ENCODE measurements at regions not wholly inside any gene's neighbourhood (a gene's known extent, or its start where the extent isn't known, plus 50 kb on each side); places are given as distances from the start of the nearest gene placed in this dataset.

GRCh38 chr18:78323453-78324197 is 656.0 kb upstream of the SALL3 start:
- no peaks in the 10 kb centered on the region for H3K9me3 ChIP-seq (ENCODE audit: control insufficient read depth, low read length, poor library complexity, severe bottlenecking)
- no peak overlapping the region for H3K4me3 Mint-ChIP-seq
- H3K4me1 Mint-ChIP-seq: no peaks in the 10 kb centered on the region
- H3K27ac Mint-ChIP-seq: no peak overlapping the region
- H3K27me3 Mint-ChIP-seq: no peaks in the 10 kb centered on the region
- H3K36me3 Mint-ChIP-seq (ENCODE audit: low read depth): no peaks in the 10 kb centered on the region
- no peak for ATAC-seq
- no peak for DNase-seq

GRCh38 chr18:78327643-78328042 is 652.0 kb upstream of the SALL3 start:
- Mint-ChIP-seq H3K36me3 (ENCODE audit: low read depth) (no peaks in the 10 kb centered on the region), H3K27ac (no peak overlapping the region), H3K4me3 (no peak overlapping the region), H3K27me3 (peaks cover 5% of the 10 kb centered on the region), H3K4me1 (no peaks in the 10 kb centered on the region)
- DNase-seq: no peak
- H3K9me3 ChIP-seq (ENCODE audit: control insufficient read depth, low read length, poor library complexity, severe bottlenecking): no peaks in the 10 kb centered on the region
- no peak for ATAC-seq

GRCh38 chr18:78330766-78331165 is 648.9 kb upstream of the SALL3 start:
- DNase-seq (no peak), ATAC-seq (no peak)
- Mint-ChIP-seq H3K4me3 (no peak overlapping the region), H3K36me3 (ENCODE audit: low read depth) (no peaks in the 10 kb centered on the region), H3K4me1 (no peaks in the 10 kb centered on the region), H3K27ac (no peak overlapping the region), H3K27me3 (peaks cover 5% of the 10 kb centered on the region)
- H3K9me3 ChIP-seq (ENCODE audit: control insufficient read depth, low read length, poor library complexity, severe bottlenecking): no peaks in the 10 kb centered on the region

GRCh38 chr18:78352910-78353309 is 626.7 kb upstream of the SALL3 start:
- H3K4me1 Mint-ChIP-seq: no peaks in the 10 kb centered on the region

GRCh38 chr18:78362198-78362597 is 617.4 kb upstream of the SALL3 start:
- no peaks in the 10 kb centered on the region for H3K9me3 ChIP-seq (ENCODE audit: control insufficient read depth, low read length, poor library complexity, severe bottlenecking)
- Mint-ChIP-seq H3K4me1 (no peaks in the 10 kb centered on the region), H3K27ac (no peak overlapping the region), H3K27me3 (no peaks in the 10 kb centered on the region), H3K4me3 (no peak overlapping the region), H3K36me3 (ENCODE audit: low read depth) (no peaks in the 10 kb centered on the region)
- DNase-seq: no peak
- no peak for ATAC-seq

More at GRCh38 chr18:78352910-78353309, 626.7 kb upstream of the SALL3 start:
- DNase-seq (no peak), ATAC-seq (no peak)
- H3K36me3 Mint-ChIP-seq (ENCODE audit: low read depth): no peaks in the 10 kb centered on the region
- peaks cover 12% of the 10 kb centered on the region for H3K27me3 Mint-ChIP-seq
- H3K27ac Mint-ChIP-seq: no peak overlapping the region
- H3K4me3 Mint-ChIP-seq: no peak overlapping the region
- no peaks in the 10 kb centered on the region for H3K9me3 ChIP-seq (ENCODE audit: control insufficient read depth, low read length, poor library complexity, severe bottlenecking)

- no peak overlapping the region for H3K4me3 Mint-ChIP-seq
- H3K36me3 Mint-ChIP-seq (ENCODE audit: low read depth): no peaks in the 10 kb centered on the region
- H3K9me3 ChIP-seq (ENCODE audit: control insufficient read depth, low read length, poor library complexity, severe bottlenecking): no peaks in the 10 kb centered on the region
- no peaks in the 10 kb centered on the region for H3K27me3 Mint-ChIP-seq
- H3K4me1 Mint-ChIP-seq: no peaks in the 10 kb centered on the region
- no peak overlapping the region for H3K27ac Mint-ChIP-seq
- DNase-seq: no peak
- ATAC-seq: no peak
Measured at GRCh38 chr18:78363556-78364387, 615.8 kb upstream of the SALL3 start.

GRCh38 chr18:78364388-78364960 is 615.1 kb upstream of the SALL3 start:
- no peak for DNase-seq
- no peaks in the 10 kb centered on the region for H3K4me1 Mint-ChIP-seq
- ATAC-seq: no peak
- no peaks in the 10 kb centered on the region for H3K36me3 Mint-ChIP-seq (ENCODE audit: low read depth)
- no peaks in the 10 kb centered on the region for H3K27me3 Mint-ChIP-seq
- no peak overlapping the region for H3K27ac Mint-ChIP-seq
- H3K4me3 Mint-ChIP-seq: no peak overlapping the region
- H3K9me3 ChIP-seq (ENCODE audit: control insufficient read depth, low read length, poor library complexity, severe bottlenecking): no peaks in the 10 kb centered on the region

GRCh38 chr18:78367996-78368395 is 611.6 kb upstream of the SALL3 start:
- Mint-ChIP-seq H3K27ac (no peak overlapping the region), H3K4me1 (no peaks in the 10 kb centered on the region), H3K36me3 (ENCODE audit: low read depth) (no peaks in the 10 kb centered on the region), H3K4me3 (no peak overlapping the region), H3K27me3 (no peaks in the 10 kb centered on the region)
- no peak for ATAC-seq
- H3K9me3 ChIP-seq (ENCODE audit: control insufficient read depth, low read length, poor library complexity, severe bottlenecking): no peaks in the 10 kb centered on the region
- DNase-seq: no peak

- ATAC-seq: no peak
- H3K9me3 ChIP-seq (ENCODE audit: control insufficient read depth, low read length, poor library complexity, severe bottlenecking): no peaks in the 10 kb centered on the region
- H3K36me3 Mint-ChIP-seq (ENCODE audit: low read depth): no peaks in the 10 kb centered on the region
- H3K4me1 Mint-ChIP-seq: no peaks in the 10 kb centered on the region
- no peaks in the 10 kb centered on the region for H3K27me3 Mint-ChIP-seq
- no peak overlapping the region for H3K27ac Mint-ChIP-seq
- DNase-seq: no peak
- H3K4me3 Mint-ChIP-seq: no peak overlapping the region
Measured at GRCh38 chr18:78368726-78369125, 610.9 kb upstream of the SALL3 start.

GRCh38 chr18:78376046-78376445 is 603.6 kb upstream of the SALL3 start:
- ATAC-seq (no peak), DNase-seq (no peak)
- H3K9me3 ChIP-seq (ENCODE audit: control insufficient read depth, low read length, poor library complexity, severe bottlenecking): no peaks in the 10 kb centered on the region
- H3K27ac Mint-ChIP-seq: no peak overlapping the region
- no peaks in the 10 kb centered on the region for H3K36me3 Mint-ChIP-seq (ENCODE audit: low read depth)
- peaks cover 4% of the 10 kb centered on the region for H3K27me3 Mint-ChIP-seq
- no peaks in the 10 kb centered on the region for H3K4me1 Mint-ChIP-seq
- H3K4me3 Mint-ChIP-seq: no peak overlapping the region

GRCh38 chr18:78378403-78378802 is 601.2 kb upstream of the SALL3 start:
- no peak overlapping the region for H3K27ac Mint-ChIP-seq
- no peaks in the 10 kb centered on the region for H3K9me3 ChIP-seq (ENCODE audit: control insufficient read depth, low read length, poor library complexity, severe bottlenecking)

GRCh38 chr18:78378983-78379382 is 600.6 kb upstream of the SALL3 start:
- no peaks in the 10 kb centered on the region for H3K9me3 ChIP-seq (ENCODE audit: control insufficient read depth, low read length, poor library complexity, severe bottlenecking)
- no peaks in the 10 kb centered on the region for H3K36me3 Mint-ChIP-seq (ENCODE audit: low read depth)
- no peak for ATAC-seq
- no peak overlapping the region for H3K4me3 Mint-ChIP-seq
- DNase-seq: no peak
- no peaks in the 10 kb centered on the region for H3K4me1 Mint-ChIP-seq
- H3K27ac Mint-ChIP-seq: no peak overlapping the region
- peaks cover 4% of the 10 kb centered on the region for H3K27me3 Mint-ChIP-seq

More at GRCh38 chr18:78378403-78378802, 601.2 kb upstream of the SALL3 start:
- H3K27me3 Mint-ChIP-seq: peaks cover 4% of the 10 kb centered on the region
- no peaks in the 10 kb centered on the region for H3K36me3 Mint-ChIP-seq (ENCODE audit: low read depth)
- no peaks in the 10 kb centered on the region for H3K4me1 Mint-ChIP-seq
- ATAC-seq: no peak
- DNase-seq: no peak
- H3K4me3 Mint-ChIP-seq: no peak overlapping the region

- H3K4me1 Mint-ChIP-seq: no peaks in the 10 kb centered on the region
- no peaks in the 10 kb centered on the region for H3K27me3 Mint-ChIP-seq
- DNase-seq (no peak), ATAC-seq (no peak)
- H3K36me3 Mint-ChIP-seq (ENCODE audit: low read depth): no peaks in the 10 kb centered on the region
- H3K4me3 Mint-ChIP-seq: no peak overlapping the region
- H3K27ac Mint-ChIP-seq: no peak overlapping the region
- H3K9me3 ChIP-seq (ENCODE audit: control insufficient read depth, low read length, poor library complexity, severe bottlenecking): no peaks in the 10 kb centered on the region
Measured at GRCh38 chr18:78390348-78390951, 589.2 kb upstream of the SALL3 start.

Data from T-helper 17 cell (primary cell).